ENCODE measurements at regions not wholly inside any gene's neighbourhood (a gene's known extent, or its start where the extent isn't known, plus 50 kb on each side); places are given as distances from the start of the nearest gene placed in this dataset.

GRCh38 chr10:93199191-93199751, 125.6 kb downstream of the CYP26A1 start:
- TF ChIP-seq CTCF (IDR thresholded peaks at IDR 0.05) = no peak
- no peak for TF ChIP-seq POLR2A (IDR thresholded peaks at IDR 0.05)
